PC-9 (cell line): ENCODE measurements at regions not wholly inside any gene's neighbourhood (a gene's known extent, or its start where the extent isn't known, plus 50 kb on each side); places are given as distances from the start of the nearest gene placed in this dataset.

Source experiments
- CTCF ChIP-seq: fragments of 200-600 bp; sonication (generic); conservative IDR thresholded peaks from 2 replicates; pipeline ENCODE4 v1.6.1; 2017; ENCODE audit warnings: mixed run types, antibody characterized with exemption, mild to moderate bottlenecking, moderate library complexity
- EZH2 ChIP-seq: fragments of 200-600 bp; sonication (generic); IDR thresholded peaks from 2 replicates; pipeline ENCODE4 v1.8.0; 2017; ENCODE audit warnings: antibody characterized with exemption, low read depth

- TF ChIP-seq CTCF (no peak), EZH2 (no peak)
Measured at GRCh38 chr2:175755169-175755568, 246.9 kb downstream of the LNPK start.
